Natural killer cell (primary cell): ENCODE measurements at regions not wholly inside any gene's neighbourhood (a gene's known extent, or its start where the extent isn't known, plus 50 kb on each side); places are given as distances from the start of the nearest gene placed in this dataset.

Experiments
- ATAC-seq, 3 donors: fragments of 150-1000 bp in 2 of 3; fragments of 200-7000 bp in 1 of 3; cut with Tn5 transposase; 1 replicate in 1 of 3; 2 replicates in 2 of 3; pipeline ENCODE4 v1.10.0; 2021; ENCODE audit warnings: mild to moderate bottlenecking in 2 of 3, moderate library complexity in 2 of 3
- DNase-seq, 2 donors: peaks; one replicate each; pipeline versions ENCODE4 v3.0.0 to v3.0.0-alpha.2; 2013 to 2021; ENCODE audit warnings: mixed read lengths in 1 of 2
- H3K27ac ChIP-seq: one replicate; pipeline ENCODE4 v1.5.1; 2013; ENCODE audit warnings: mild to moderate bottlenecking, low read length
- H3K27me3 ChIP-seq: one replicate; pipeline ENCODE4 v1.6.1; 2013; ENCODE audit warnings: low read length; ENCODE audit not compliant: control insufficient read depth, insufficient read depth
- H3K36me3 ChIP-seq: one replicate; pipeline ENCODE4 v1.6.1; 2013; ENCODE audit warnings: low read length; ENCODE audit not compliant: control insufficient read depth, insufficient read depth
- H3K4me1 ChIP-seq: one replicate; pipeline ENCODE4 v1.6.1; 2013; ENCODE audit warnings: low read length; ENCODE audit not compliant: control insufficient read depth, insufficient read depth
- H3K4me3 ChIP-seq: one replicate; pipeline ENCODE4 v1.5.1; 2013; ENCODE audit warnings: low read length
- H3K9me3 ChIP-seq: one replicate; pipeline ENCODE4 v1.6.1; 2013; ENCODE audit warnings: low read length; ENCODE audit not compliant: control insufficient read depth, insufficient read depth
- H3K27ac Mint-ChIP-seq, 2 donors: one replicate each; pipeline ENCODE4 v1.8.0; 2022; ENCODE audit warnings: mild to moderate bottlenecking in 2 of 2, mixed read lengths in 2 of 2, moderate library complexity in 1 of 2
- H3K27me3 Mint-ChIP-seq, 2 donors: one replicate each; pipeline ENCODE4 v1.8.0; 2022; ENCODE audit warnings: low read depth in 2 of 2, mixed read lengths in 2 of 2
- H3K36me3 Mint-ChIP-seq: one replicate; pipeline ENCODE4 v1.8.0; 2022; ENCODE audit warnings: mixed read lengths
- H3K4me1 Mint-ChIP-seq, 2 donors: one replicate each; pipeline ENCODE4 v1.8.0; 2022; ENCODE audit warnings: mixed read lengths in 2 of 2
- H3K4me3 Mint-ChIP-seq: one replicate; pipeline ENCODE4 v1.8.0; 2022; ENCODE audit warnings: mild to moderate bottlenecking, moderate library complexity, mixed read lengths
- H3K9me3 Mint-ChIP-seq, 2 donors: one replicate each; pipeline ENCODE4 v1.8.0; 2022; ENCODE audit warnings: mixed read lengths in 2 of 2
- CTCF ChIP-seq: fragments of 200-600 bp; IDR thresholded peaks from one replicate; pipeline ENCODE4 v1.8.0; 2022; ENCODE audit warnings: antibody characterized with exemption
- WGBS: methylation state at CpG from one replicate; pipeline ENCODE4 v1.1.7; 2013; ENCODE audit warnings: missing lambda C conversion rate; ENCODE audit not compliant: insufficient coverage; 5-methylcytosine and 5-hydroxymethylcytosine counted together
- intact Hi-C: fragments of 100-400 bp; cut with micrococcal nuclease; formaldehyde crosslinking; loops from one replicate; pipeline ENCODE4 v1.14.2; 2022

- no peak overlapping the region for H3K4me3 Mint-ChIP-seq
- DNase-seq (no peak), ATAC-seq (no peak)
- no peak overlapping the region for H3K4me3 ChIP-seq
- no peak overlapping the region for H3K27ac Mint-ChIP-seq
- H3K27me3 Mint-ChIP-seq, result peaks cover 17 to 42% of the 10 kb centered on the region in 2 donors
- WGBS, result 73% methylated on average over 8 of the region's 9 CpGs
- TF ChIP-seq CTCF, result no peak
- no peak overlapping the region for H3K27ac ChIP-seq
- H3K9me3 Mint-ChIP-seq, result no peaks in the 10 kb centered on the region
- H3K9me3 ChIP-seq, result no peaks in the 10 kb centered on the region
- no peaks in the 10 kb centered on the region for H3K4me1 Mint-ChIP-seq
- intact Hi-C loops, result no loop called here
- H3K36me3 Mint-ChIP-seq, result no peaks in the 10 kb centered on the region
- no peaks in the 10 kb centered on the region for H3K27me3 ChIP-seq
- no peaks in the 10 kb centered on the region for H3K36me3 ChIP-seq
- H3K4me1 ChIP-seq, result no peaks in the 10 kb centered on the region
Observed at GRCh38 chr13:26459276-26460131, 98.0 kb upstream of the WASF3 start.

- Histone ChIP-seq H3K4me3 (no peak overlapping the region), H3K9me3 (no peaks in the 10 kb centered on the region), H3K4me1 (no peaks in the 10 kb centered on the region), H3K27ac (no peak overlapping the region), H3K27me3 (no peaks in the 10 kb centered on the region), H3K36me3 (no peaks in the 10 kb centered on the region)
- DNase-seq (no peak), ATAC-seq (no peak)
- Mint-ChIP-seq H3K27me3 (peaks cover 21 to 31% of the 10 kb centered on the region in 2 donors), H3K36me3 (no peaks in the 10 kb centered on the region), H3K27ac (no peak overlapping the region), H3K4me1 (no peaks in the 10 kb centered on the region), H3K4me3 (no peak overlapping the region), H3K9me3 (no peaks in the 10 kb centered on the region)
- TF ChIP-seq CTCF, result no peak
- intact Hi-C loops, result no loop called here
- 80% methylated on average over 6 of the region's 6 CpGs for WGBS
Observed at GRCh38 chr13:26460648-26461047, 96.8 kb upstream of the WASF3 start.

GRCh38 chr13:26463296-26463695 lies 94.2 kb upstream of the WASF3 start:
- intact Hi-C loops, result no loop called here

More at GRCh38 chr13:26463296-26463695, 94.2 kb upstream of the WASF3 start:
- H3K9me3 ChIP-seq, result no peaks in the 10 kb centered on the region
- no peak overlapping the region for H3K4me3 ChIP-seq
- Mint-ChIP-seq H3K27ac (no peak overlapping the region), H3K9me3 (no peaks in the 10 kb centered on the region), H3K4me1 (no peaks in the 10 kb centered on the region), H3K4me3 (no peak overlapping the region), H3K27me3 (peaks cover 19 to 20% of the 10 kb centered on the region in 2 donors), H3K36me3 (no peaks in the 10 kb centered on the region)
- no peaks in the 10 kb centered on the region for H3K27me3 ChIP-seq
- DNase-seq (no peak), ATAC-seq (no peak)
- no peak overlapping the region for H3K27ac ChIP-seq
- no peaks in the 10 kb centered on the region for H3K4me1 ChIP-seq
- no peak for TF ChIP-seq CTCF
- no peaks in the 10 kb centered on the region for H3K36me3 ChIP-seq
- 92% methylated on average over 6 of the region's 6 CpGs for WGBS
